ENCODE measurements at regions not wholly inside any gene's neighbourhood (a gene's known extent, or its start where the extent isn't known, plus 50 kb on each side); places are given as distances from the start of the nearest gene placed in this dataset.

GRCh38 chr13:57087006-57087405, 53.7 kb upstream of the PRR20A start:
- no peaks in the 10 kb centered on the region for H3K4me1 ChIP-seq (ENCODE audit: control insufficient read depth, insufficient read depth, low read length, poor library complexity, severe bottlenecking)
- no peak overlapping the region for H3K27ac ChIP-seq (ENCODE audit: low read depth, low read length, severe bottlenecking)
- no peaks in the 10 kb centered on the region for H3K36me3 ChIP-seq (ENCODE audit: control insufficient read depth, insufficient read depth, low read length)
- no peak overlapping the region for H3K4me3 ChIP-seq (ENCODE audit: extremely low read depth, insufficient read depth, low read length, poor library complexity, severe bottlenecking)
- 63% methylated on average over 1 of the region's 2 CpGs; no CpG with 5 or more reads in 1 of the 2 experiments for WGBS, 2 experiments (ENCODE audit: insufficient coverage in 2 of 2)
- H3K9me3 ChIP-seq (ENCODE audit: control insufficient read depth, low read length): no peaks in the 10 kb centered on the region

Measured in mesodermal cell (in vitro differentiated cells).